ENCODE measurements at regions not wholly inside any gene's neighbourhood (a gene's known extent, or its start where the extent isn't known, plus 50 kb on each side); places are given as distances from the start of the nearest gene placed in this dataset.
"Not testable (repeated sequence)": the region's sequence is repeated elsewhere in the genome, so short reads cannot be mapped to it uniquely, and the experiment has no call there.

DNA sequence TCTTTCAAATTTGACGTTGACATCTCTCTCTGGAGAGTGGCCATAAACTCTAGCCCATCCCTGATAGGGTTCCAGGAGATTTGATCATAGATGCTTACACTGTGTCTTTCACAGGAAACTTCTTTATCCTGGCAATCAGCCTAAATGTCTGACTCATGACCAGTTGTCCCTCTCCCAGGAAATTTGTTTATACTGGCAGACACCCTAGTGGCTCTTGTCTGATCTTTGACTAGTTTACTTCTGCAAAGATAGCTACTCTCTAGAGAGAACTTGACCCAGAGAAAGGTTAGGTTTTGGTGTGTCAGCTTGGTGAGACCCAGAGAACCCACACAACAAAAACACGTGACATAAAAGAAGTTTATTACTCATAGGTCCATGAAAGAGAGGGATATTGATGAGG, 509.8 kb downstream of the CENPC start:
- DNase-seq: no peak

DNA sequence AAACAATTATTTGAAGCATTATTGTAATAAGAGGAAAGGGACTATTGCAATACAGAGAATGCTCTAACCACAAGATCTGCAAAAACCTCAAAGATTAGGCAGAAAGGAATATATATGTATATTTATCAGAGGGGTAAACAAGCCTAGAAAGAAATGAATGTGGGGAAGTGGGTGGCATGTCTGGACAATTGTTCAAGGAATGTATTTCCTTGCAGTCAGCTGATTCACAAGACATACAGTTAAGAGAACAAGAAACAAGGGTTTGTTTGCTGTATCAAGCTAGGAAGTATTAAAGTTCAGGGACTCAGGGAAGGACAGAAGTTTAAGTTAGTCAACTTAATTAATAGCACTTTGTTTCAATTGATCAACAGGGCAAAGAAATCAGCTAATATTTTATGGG, 514.7 kb downstream of the CENPC start:
- no peak for DNase-seq

DNA sequence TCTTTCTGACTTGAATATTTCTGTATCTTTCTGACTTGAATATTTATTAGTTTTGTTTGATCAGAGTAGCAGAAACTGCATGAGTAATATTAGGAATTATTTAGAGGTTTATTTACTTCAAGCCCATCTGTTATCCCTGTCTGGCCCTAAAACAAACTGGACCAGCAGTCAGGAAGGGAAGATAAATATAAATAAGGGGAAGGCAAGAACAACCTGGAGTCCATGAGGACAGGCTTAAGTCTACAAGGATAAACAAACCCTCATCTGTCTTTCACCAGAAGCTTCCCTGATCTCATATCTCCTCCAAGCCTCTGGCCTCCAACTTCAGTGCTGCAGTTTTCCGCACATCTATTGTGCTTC, 524.9 kb downstream of the CENPC start:
- DNase-seq: no peak

DNA sequence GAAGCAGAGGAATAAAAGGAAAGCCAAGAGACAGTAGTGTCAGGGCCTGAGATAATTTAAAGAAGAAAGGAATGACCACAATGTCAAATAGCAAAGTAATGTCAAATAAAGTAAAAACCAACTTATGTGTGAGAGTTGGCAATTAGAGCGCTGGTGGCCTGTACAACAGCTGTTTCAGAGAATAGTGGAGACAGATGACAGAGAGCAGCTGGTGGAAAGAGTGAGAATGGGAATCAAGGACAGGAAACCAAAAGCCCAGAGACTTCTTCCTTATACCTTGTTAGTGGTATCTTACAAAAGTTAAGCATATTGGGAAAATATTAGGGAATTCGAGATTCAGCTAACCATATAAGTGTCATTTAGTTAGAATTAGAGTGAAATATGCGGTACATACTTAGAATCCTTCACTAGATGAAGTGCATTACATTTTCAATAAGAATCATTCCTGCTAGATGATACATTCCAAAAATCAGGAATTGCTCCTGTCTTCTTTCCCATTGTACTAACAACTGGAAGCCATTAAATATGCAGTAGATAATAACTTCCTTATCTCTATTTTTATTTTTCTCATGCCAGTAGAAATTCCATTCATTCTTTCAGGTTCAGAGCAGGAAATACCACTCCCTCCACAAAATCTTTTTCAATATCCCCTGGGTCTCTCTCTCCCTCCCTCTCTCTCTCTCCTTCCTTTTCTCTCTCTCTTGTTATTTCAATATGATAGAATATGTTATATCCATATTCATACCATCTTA, 525.4 kb downstream of the CENPC start:
- no peak for DNase-seq

DNA sequence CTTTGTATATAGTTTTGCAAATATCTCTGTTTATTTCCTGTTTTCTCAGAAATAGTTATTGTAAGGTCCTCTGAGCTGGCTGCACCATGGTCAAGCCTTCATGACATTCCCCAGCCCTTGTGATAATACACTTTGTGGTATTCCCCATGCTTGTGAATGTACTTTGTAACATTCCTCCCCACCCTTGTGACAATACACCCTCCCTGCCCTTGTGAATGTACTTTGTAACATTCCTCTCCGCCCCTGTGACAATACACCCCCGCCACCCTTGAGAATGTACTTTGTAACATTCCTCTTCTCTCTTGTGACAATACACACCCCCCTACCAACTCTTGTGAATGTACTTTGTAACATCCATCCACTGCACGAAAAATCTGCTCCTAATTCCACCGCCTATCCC, 530.7 kb downstream of the CENPC start:
- no peak for DNase-seq

DNA sequence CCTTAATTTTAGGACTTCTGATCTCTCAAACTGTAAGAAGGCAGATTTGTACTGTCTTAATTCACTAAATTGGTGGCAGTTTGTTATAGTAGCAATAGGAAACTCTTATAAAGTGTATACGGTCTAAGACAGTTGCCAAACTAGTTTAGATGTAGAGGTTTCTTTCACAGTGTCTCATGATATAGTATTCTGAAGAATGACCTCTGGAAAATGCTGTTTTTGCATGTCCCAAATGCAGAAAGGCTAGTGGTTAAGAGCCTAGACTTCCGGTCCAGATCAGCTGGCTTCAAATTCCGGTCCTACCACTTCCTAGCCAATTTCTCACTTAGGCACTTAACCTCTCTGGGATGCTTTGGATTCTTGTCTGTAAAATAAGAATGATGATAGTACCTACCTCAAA, 538.5 kb downstream of the CENPC start:
- DNase-seq: no peak

DNA sequence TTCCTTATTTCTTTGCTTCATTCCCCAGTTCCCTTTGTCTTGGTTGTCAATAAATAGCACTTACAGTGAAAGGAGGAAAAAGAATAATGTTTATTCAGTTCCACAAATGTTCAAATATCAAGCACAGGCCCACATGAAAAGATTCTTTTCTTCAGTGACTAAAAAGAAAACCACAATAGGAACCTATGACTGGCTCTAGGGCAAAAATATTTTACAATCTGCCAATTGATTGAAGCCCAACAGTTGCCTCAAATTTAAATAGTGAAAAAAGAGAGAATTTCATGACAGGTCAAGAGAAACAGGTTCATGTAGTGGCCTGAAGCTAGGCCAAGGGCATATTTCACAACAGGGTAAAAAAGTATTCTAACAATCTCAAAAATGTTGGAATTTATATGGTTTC, 553.8 kb downstream of the CENPC start:
- no peak for DNase-seq

DNA sequence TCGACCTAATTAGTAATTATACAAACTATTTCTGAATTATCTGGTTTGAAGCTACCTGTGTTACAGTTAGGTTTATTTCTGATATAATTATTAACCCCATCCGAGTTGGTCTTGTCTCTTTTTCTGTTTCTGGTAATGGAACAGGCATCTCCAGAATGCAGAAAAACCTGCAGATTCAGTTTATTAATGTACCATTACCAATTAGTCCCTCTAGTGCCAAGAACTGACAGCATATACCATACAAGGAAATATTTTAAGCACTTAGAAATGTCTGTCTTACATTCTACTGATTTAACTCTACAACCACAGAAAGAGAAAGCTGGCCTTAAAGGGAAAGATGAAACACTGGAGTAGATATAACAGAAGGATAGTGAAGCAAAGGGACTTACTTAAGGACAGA, 570.6 kb downstream of the CENPC start:
- no peak for DNase-seq

DNA sequence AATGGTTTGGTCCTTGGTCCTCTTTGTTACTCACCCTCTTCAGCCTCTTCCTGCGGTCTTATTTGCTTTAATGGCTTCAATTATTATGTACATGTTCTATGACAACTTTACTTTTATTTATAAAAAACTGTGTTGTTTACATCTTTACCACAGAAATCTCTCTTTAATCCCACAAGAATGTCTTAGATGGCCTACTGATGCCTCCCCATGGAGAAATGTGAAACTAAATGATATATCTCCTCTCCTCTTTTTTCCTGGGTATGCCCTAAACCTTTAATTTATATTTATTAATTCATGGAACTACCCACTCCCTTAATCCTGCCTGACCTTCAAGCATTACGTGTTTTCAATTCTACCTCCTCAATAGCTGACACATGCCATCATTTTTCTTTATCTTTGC, 573.2 kb downstream of the CENPC start:
- no peak for DNase-seq

DNA sequence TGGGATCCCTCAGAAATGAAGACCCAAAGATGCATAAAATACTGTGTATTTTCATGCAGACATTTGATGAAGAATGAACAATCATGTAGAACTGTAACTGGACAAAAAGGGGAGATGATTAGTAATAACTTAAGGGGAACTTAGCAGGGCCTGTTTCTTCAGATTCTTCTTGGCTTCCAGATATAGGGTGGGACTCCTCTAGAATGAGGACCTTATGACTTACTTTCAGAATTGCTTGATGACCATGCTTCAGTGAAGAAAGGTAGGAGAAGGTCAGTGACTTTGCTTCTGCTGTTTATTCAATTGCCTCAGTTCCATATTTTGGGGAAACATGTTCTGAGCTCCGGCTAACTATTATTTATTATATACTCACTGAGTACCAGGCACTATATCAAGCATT, 580.8 kb downstream of the CENPC start:
- DNase-seq: no peak

DNA sequence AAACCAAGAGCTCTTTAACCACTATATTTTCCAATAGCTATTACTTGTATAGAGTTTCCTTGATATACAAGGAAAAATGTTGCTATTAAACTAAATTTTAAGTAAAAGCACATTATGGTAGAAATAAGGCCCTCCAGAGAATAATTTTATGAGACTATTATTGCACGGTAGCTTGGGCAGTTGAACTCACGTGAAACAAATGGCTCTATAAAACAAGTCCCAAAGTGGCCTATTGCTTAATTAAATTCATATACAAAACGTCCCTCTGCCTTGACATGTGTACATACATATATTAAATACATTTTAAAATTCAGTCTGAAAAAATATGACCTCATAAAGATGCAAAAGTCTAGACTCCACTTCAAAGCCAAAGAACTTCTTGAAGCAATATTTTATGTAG, 582.2 kb downstream of the CENPC start:
- no peak for DNase-seq

DNA sequence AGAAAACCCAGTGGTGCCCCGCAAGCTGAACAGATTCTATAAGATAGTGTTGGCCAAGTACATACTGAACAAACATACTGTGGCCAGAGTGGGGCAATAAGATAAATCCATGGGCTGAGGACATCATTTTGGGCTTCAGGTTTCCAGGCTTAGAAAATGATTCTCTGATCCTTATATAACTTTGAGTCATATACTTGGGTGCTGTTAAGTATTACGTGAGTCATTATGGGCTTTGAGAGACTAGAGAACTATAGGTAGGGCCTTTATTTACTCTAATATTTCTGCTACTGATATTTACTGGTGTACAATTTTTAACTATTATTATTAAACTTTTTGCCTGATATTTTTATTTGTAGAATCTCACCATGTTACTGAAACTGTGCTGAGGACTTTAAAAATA, 586.1 kb downstream of the CENPC start:
- no peak for DNase-seq

DNA sequence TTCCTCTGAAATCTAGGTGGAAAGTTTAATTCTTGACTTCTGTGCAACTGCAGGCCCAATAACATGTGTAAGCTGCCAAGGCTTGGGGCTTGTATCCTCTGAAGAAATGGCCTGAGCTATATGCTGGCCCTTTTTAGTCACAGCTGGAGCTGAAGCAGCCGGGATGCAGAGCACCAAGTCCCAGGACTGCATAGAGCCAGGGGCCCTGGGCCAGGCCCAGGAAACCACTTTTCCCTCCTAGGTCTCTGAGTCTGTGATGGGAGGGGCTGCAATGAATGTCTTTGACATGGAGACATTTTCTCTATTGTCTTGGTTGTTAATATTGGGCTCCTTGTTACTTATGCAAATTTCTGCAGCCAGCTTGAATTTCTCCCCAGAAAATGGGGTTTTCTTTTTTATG, 588.5 kb downstream of the CENPC start:
- no peak for DNase-seq

DNA sequence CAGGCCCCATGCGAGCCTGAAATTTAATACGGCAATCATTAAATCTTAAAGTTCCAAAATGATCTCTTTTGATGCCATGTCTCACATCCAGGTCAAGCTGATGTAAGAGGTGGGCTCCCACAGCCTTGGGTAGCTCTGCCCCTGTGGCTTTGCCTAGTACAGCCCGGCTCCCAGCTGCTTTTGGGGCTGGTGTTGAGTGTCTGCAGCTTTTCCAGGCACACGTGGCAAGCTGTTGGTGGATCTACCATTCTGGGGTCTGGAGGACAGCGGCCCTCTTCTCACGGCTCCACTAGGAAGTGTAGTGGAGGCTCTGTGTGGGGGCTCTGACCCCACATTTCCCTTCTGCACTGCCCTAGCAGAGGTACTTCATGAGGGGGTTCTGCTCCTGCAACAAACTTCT, 588.9 kb downstream of the CENPC start:
- DNase-seq: no peak

DNA sequence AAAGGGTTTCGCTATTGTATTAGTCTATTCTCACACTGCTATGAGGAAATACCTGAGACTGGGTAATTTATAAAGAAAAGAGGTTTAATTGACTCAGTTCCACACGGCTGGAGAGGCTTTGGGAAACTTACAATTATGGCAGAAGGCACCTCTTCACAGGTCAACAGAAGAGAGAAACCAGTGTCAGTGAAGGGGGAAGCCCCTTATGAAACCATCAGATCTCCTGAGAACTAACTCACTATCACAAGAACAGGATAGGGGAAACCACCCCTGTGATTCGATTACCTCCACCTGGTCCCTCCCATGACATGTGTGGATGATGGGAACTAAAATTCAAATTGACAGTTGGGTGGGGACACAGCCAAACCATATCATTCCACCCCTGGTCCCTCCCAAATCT, 589.5 kb downstream of the CENPC start:
- no peak for DNase-seq

DNA sequence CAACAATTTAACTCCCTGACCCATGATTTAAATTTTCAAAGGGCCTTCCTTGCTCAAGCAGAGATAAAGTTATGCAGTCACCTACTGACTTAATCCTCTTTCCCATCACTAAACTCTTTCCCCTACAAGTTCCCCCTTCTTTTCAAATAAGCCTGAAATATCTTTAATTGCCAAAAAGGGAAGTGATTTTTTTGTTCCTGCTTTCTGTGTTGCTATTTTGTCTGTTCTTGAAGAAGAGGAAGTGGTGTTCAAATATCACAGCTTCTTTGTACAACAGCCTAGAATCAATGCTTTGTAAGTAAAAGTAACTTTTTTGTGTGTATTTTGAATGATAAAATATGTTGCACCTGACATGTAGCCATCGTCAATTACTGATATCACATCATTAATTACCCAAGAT, 595.9 kb downstream of the CENPC start:
- DNase-seq: no peak

DNA sequence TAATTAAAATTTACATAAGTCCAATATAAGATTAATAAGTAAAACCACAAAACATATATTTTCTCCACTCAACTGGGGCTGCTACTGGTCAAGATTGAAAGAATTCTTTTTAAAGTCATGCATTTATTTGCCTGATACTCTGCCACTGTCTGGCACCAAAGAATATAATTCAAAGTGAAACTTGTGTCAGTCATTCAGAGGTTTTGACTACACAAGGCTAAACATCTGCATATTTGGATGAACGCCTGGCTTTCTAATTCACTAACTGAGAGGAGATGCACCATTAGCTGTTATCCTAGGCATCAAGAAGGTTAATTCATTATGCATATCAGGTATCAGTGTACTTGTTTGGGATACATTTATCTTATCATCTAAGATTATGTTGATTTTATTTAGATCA, 598.5 kb downstream of the CENPC start:
- DNase-seq: no peak

DNA sequence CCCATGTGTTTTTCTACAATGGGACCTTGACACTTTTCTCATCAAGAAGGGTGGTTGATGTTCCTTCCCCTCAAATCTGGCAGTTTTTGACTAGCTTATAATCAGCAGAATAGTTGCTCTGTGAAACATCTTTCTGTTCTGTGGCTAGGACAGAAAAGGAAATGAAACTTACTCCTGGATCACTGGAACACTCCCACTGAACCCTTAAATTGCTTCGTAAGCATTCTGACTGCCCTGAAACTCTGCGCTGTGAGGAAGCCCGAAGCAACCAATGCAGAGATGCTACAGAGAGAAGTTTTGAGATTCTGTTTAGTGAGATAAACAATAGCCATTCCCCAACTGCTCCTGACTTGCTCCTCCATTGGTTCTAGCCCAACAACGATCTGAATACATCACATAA, 602.2 kb downstream of the CENPC start:
- no peak for DNase-seq

DNA sequence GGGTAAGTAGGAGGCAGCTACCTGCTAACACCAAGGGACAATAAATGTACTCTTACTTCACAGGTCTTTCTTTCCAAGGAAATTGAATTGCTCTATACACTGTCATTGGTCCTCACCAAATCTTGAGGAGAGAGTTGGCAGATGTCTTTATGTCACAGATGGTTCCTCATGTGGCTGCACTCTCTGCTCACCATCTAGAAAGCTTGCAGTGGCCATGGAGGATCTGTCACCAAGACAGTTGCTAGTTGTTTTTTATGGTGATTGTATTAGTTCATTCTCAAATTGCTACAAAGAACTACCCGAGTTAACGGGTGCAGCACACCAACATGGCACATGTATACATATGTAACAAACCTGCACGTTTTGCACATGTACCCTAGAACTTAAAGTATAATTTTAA, 613.3 kb downstream of the CENPC start:
- DNase-seq: not testable (repeated sequence)

DNA sequence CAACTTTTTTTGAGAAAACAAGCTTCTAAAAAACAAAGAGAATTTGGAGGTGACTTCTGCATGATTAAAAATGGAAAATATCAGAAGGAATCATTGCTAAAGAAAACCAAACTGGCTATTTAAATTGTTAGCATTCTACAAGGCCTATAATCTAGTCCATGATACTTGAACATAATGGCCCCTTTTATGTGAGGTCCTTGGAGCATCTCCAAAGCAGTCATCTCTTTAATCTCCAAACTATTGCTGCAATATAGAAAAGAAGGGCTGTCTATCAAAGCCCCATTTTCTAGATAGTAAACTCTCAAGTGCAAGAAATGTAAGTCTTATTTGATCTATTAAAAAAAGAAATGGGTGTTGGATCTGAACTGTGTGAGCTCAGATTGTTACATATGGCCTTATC, 615.1 kb downstream of the CENPC start:
- no peak for DNase-seq

DNA sequence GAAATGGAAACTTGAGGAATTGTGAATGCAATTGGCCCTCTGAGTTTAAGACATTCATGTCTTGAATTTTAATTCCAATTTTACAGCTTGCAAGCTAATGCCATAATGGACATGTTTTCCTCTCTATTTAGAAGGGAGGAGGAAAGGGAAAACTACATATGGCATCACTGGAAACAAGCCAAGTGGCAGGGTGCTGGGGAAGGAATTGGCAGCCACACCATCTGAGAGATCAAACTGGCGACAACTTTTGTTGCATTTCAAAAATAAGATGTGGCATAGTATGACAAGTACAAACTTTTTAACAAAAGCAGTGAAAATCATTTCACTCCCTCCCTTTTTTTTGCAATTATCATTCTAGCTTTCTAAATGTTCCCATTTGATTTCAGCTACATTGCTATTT, 615.6 kb downstream of the CENPC start:
- DNase-seq: no peak

DNA sequence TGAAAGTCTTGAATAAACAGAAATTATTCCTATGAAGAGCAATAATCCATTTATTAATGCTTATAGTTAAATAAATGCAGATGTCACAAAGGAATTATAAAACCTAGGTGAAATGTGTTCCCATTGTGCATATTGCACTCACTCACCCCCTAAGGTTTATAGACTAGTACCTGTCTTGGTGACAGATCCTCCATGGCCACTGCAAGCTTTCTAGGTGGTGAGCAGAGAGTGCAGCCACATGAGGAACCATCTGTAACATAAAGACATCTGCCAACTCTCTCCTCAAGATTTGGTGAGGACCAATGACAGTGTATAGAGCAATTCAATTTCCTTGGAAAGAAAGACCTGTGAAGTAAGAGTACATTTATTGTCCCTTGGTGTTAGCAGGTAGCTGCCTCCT, 616.4 kb downstream of the CENPC start:
- DNase-seq: not testable (repeated sequence)

DNA sequence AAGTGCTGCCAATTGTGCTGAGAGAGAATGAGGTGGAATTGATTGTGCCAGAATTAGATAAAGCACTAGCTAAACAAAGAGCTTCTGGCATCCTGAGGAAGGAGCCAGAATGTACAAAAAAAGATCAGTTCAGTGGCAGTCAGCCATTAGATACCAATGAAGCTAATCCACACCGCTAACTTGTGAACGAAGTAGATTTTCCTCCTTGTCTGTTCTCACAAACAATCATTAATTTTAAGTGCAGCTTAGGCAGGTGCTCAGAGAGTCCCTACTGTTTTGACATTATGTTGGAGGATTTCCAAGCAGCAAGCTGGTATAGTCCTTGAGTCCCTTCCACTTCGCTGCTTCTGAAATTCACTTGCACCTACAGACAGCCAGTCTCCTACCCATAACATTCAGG, 617.4 kb downstream of the CENPC start:
- no peak for DNase-seq

DNA sequence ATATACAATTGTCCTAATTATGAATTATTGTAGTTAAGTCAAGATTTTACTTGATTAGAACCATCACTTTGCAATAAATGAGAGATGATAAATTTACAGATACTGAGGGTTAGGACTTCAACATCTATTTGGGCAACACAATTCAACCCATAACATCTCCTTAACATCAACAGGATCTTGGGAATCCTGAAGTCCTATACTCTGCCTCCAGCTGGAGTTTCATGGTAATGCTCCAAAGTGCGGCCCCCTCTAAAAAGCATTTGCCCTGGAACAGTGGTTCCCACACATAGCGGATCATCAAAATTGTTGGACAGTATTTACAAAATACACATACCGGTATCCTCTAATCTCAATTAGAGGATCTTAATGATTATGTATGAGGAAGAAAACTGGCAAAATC, 618.6 kb downstream of the CENPC start:
- no peak for DNase-seq

DNA sequence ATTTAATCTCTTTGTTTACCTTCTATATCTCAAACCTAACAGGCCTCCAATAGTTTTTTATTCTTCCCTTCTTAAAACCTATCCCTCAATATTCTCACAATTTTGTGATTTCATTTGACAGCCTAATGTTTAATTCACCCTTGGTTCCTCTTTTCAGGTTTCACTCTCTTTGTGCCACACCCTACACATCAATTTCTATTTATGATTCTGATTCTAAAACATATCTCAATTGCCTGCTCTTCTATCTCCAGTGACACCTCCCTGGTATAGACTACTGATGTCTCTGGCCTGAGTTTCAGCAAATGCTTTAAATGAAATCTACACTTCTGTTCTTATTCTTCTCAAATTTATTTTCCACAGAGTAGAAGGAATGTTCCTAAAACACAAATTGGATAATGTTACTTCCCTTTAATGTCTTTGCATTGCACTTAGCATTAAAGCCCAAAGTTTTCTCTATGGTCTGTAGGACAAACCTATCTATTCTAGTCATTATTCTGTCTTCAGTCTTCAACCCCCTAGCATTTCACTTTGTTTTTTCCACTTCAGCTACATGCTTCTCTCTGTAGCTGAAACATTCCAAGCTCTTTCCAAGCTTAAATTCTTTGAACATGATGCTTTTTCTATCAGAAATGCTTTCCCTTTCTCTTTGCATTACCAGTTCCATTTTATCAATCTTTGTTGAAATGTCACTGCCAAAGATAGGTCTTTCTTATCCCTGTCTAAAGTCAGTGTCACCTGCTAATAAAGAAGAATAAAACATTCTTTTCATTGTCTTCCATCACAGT, 622.0 kb downstream of the CENPC start:
- DNase-seq: no peak
